ENCODE measurements at regions not wholly inside any gene's neighbourhood (a gene's known extent, or its start where the extent isn't known, plus 50 kb on each side); places are given as distances from the start of the nearest gene placed in this dataset.
"Not testable (repeated sequence)": the region's sequence is repeated elsewhere in the genome, so short reads cannot be mapped to it uniquely, and the experiment has no call there.

- no peak for DNase-seq
Observed at GRCh38 chr12:124648710-124649384, 81.4 kb upstream of the NCOR2 start.

- DNase-seq: no peak
Observed at GRCh38 chr12:124647316-124647715, 79.9 kb upstream of the NCOR2 start.

- no peak for DNase-seq
Observed at GRCh38 chr12:124646385-124647230, 79.2 kb upstream of the NCOR2 start.

GRCh38 chr12:124645530-124646244 is 78.3 kb upstream of the NCOR2 start:
- DNase-seq: no peak

GRCh38 chr12:124643768-124644167 is 76.4 kb upstream of the NCOR2 start:
- DNase-seq: not testable (repeated sequence)

- DNase-seq: no peak
Observed at GRCh38 chr12:124642105-124642504, 74.7 kb upstream of the NCOR2 start.

GRCh38 chr12:124641591-124641990 is 74.2 kb upstream of the NCOR2 start:
- no peak for DNase-seq

GRCh38 chr12:124640056-124640455 is 72.6 kb upstream of the NCOR2 start:
- peak; percentile 70 for DNase-seq

- no peak for DNase-seq
Observed at GRCh38 chr12:124639122-124639806, 71.9 kb upstream of the NCOR2 start.

GRCh38 chr12:124637581-124637981 is 70.2 kb upstream of the NCOR2 start:
- no peak for DNase-seq

- no peak for DNase-seq
Observed at GRCh38 chr12:124637163-124637562, 69.8 kb upstream of the NCOR2 start.

- DNase-seq: peak; percentile 88
Observed at GRCh38 chr12:124636138-124636978, 68.9 kb upstream of the NCOR2 start.

- no peak for DNase-seq
Observed at GRCh38 chr12:124635316-124635715, 67.9 kb upstream of the NCOR2 start.

GRCh38 chr12:124633365-124634362 is 66.3 kb upstream of the NCOR2 start:
- DNase-seq: no peak

- DNase-seq: no peak
Observed at GRCh38 chr12:124632519-124632984, 65.1 kb upstream of the NCOR2 start.

GRCh38 chr12:124631681-124632256 is 64.4 kb upstream of the NCOR2 start:
- no peak for DNase-seq

- DNase-seq: no peak
Observed at GRCh38 chr12:124630791-124631313, 63.4 kb upstream of the NCOR2 start.

- no peak for DNase-seq
Observed at GRCh38 chr12:124629789-124630480, 62.5 kb upstream of the NCOR2 start.

- DNase-seq: no peak
Observed at GRCh38 chr12:124629117-124629516, 61.7 kb upstream of the NCOR2 start.
